ENCODE measurements at regions not wholly inside any gene's neighbourhood (a gene's known extent, or its start where the extent isn't known, plus 50 kb on each side); places are given as distances from the start of the nearest gene placed in this dataset.

GRCh38 chr2:139124271-139124670 is 344.1 kb upstream of the NXPH2 start:
- H3K36me3 ChIP-seq = no peaks in the 10 kb centered on the region
- H3K9me3 ChIP-seq = peaks cover 0 to 8% (median 3%) of the 10 kb centered on the region in 4 donors
- no peak for TF ChIP-seq CTCF (IDR thresholded peaks at IDR 0.05)
- TF ChIP-seq POLR2AphosphoS5 (IDR thresholded peaks at IDR 0.05) = no peak
- TF ChIP-seq EP300 (IDR thresholded peaks at IDR 0.05) = no peak
- no peak for TF ChIP-seq POLR2A (IDR thresholded peaks at IDR 0.05)
- no peak for DNase-seq
- no peak overlapping the region for H3K4me3 ChIP-seq
- ATAC-seq (ENCODE audit: low FRiP score in 2 of 2) = no peak
- H3K27me3 ChIP-seq = no peaks in the 10 kb centered on the region
- H3K27ac ChIP-seq = no peak overlapping the region
- no peaks in the 10 kb centered on the region for H3K4me1 ChIP-seq

- ATAC-seq (ENCODE audit: low FRiP score in 2 of 2) = no peak
- no peak for TF ChIP-seq POLR2A (IDR thresholded peaks at IDR 0.05)
- no peak for TF ChIP-seq POLR2AphosphoS5 (IDR thresholded peaks at IDR 0.05)
- TF ChIP-seq CTCF (IDR thresholded peaks at IDR 0.05) = no peak
- no peak for TF ChIP-seq EP300 (IDR thresholded peaks at IDR 0.05)
- Histone ChIP-seq H3K4me1 (no peaks in the 10 kb centered on the region), H3K36me3 (no peaks in the 10 kb centered on the region), H3K4me3 (no peak overlapping the region), H3K27ac (no peak overlapping the region), H3K9me3 (peaks cover 0 to 7% (median 3%) of the 10 kb centered on the region in 4 donors), H3K27me3 (no peaks in the 10 kb centered on the region)
- DNase-seq = no peak
- 81 to 89% methylated on average over 1 of the region's 1 CpG for WGBS, 2 donors
Measured at GRCh38 chr2:139123795-139124194, 343.6 kb upstream of the NXPH2 start.

GRCh38 chr2:139122711-139123158 is 342.5 kb upstream of the NXPH2 start:
- no peaks in the 10 kb centered on the region for H3K9me3 ChIP-seq
- no peak overlapping the region for H3K27ac ChIP-seq
- WGBS, 2 donors = 46 to 59% methylated on average over 7 of the region's 7 CpGs
- ATAC-seq (ENCODE audit: low FRiP score in 2 of 2) (peak in 1 of 2 donors; percentile 78), DNase-seq (no peak)
- TF ChIP-seq CTCF (IDR thresholded peaks at IDR 0.05) (no peak), POLR2A (IDR thresholded peaks at IDR 0.05) (no peak), EP300 (IDR thresholded peaks at IDR 0.05) (no peak), POLR2AphosphoS5 (IDR thresholded peaks at IDR 0.05) (no peak)
- no peaks in the 10 kb centered on the region for H3K27me3 ChIP-seq
- no peak overlapping the region for H3K4me3 ChIP-seq
- H3K4me1 ChIP-seq = no peaks in the 10 kb centered on the region
- no peaks in the 10 kb centered on the region for H3K36me3 ChIP-seq

GRCh38 chr2:139099721-139100120 is 319.5 kb upstream of the NXPH2 start:
- H3K27me3 ChIP-seq = no peaks in the 10 kb centered on the region
- TF ChIP-seq POLR2A (IDR thresholded peaks at IDR 0.05) = no peak
- TF ChIP-seq POLR2AphosphoS5 (IDR thresholded peaks at IDR 0.05) = no peak
- no peak for TF ChIP-seq EP300 (IDR thresholded peaks at IDR 0.05)
- no peak for TF ChIP-seq CTCF (IDR thresholded peaks at IDR 0.05)
- no peak overlapping the region for H3K4me3 ChIP-seq
- ATAC-seq (ENCODE audit: low FRiP score in 2 of 2) (no peak), DNase-seq (no peak)
- no peaks in the 10 kb centered on the region for H3K9me3 ChIP-seq
- no peak overlapping the region for H3K27ac ChIP-seq
- 46 to 92% methylated on average over 1 of the region's 1 CpG for WGBS, 2 donors
- no peaks in the 10 kb centered on the region for H3K4me1 ChIP-seq
- H3K36me3 ChIP-seq = no peaks in the 10 kb centered on the region

GRCh38 chr2:139098961-139099360 is 318.8 kb upstream of the NXPH2 start:
- H3K36me3 ChIP-seq = no peaks in the 10 kb centered on the region
- H3K27me3 ChIP-seq = no peaks in the 10 kb centered on the region
- no peak for TF ChIP-seq CTCF (IDR thresholded peaks at IDR 0.05)
- TF ChIP-seq POLR2A (IDR thresholded peaks at IDR 0.05) = no peak
- TF ChIP-seq POLR2AphosphoS5 (IDR thresholded peaks at IDR 0.05) = no peak
- no peak for TF ChIP-seq EP300 (IDR thresholded peaks at IDR 0.05)
- no peaks in the 10 kb centered on the region for H3K4me1 ChIP-seq
- H3K9me3 ChIP-seq = no peaks in the 10 kb centered on the region
- ATAC-seq (ENCODE audit: low FRiP score in 2 of 2) (no peak), DNase-seq (no peak)
- no peak overlapping the region for H3K4me3 ChIP-seq
- WGBS, 2 donors = 80 to 85% methylated on average over 2 of the region's 2 CpGs
- H3K27ac ChIP-seq = no peak overlapping the region

Measured in upper lobe of left lung (tissue), 6 donors.